DOHH2 (cell line): ENCODE measurements at regions not wholly inside any gene's neighbourhood (a gene's known extent, or its start where the extent isn't known, plus 50 kb on each side); places are given as distances from the start of the nearest gene placed in this dataset.

Experiments used
- H3F3A ChIP-seq: fragments of 200-600 bp; sonication (generic), shearing (Covaris generic); 2 replicates; pipeline ENCODE4 v1.6.0; 2016; ENCODE audit warnings: antibody characterized with exemption, mild to moderate bottlenecking; ENCODE audit not compliant: control insufficient read depth, insufficient read depth
- H3K27ac ChIP-seq: fragments of 200-600 bp; sonication (generic); 2 replicates; pipeline ENCODE4 v1.5.1; 2014; ENCODE audit warnings: low read depth, mild to moderate bottlenecking, low read length, moderate library complexity
- H3K27me3 ChIP-seq: fragments of 200-600 bp; sonication (generic); 2 replicates; pipeline ENCODE4 v1.6.1; 2014; ENCODE audit warnings: mild to moderate bottlenecking, low read length, mixed read lengths; ENCODE audit not compliant: control insufficient read depth
- H3K36me3 ChIP-seq: fragments of 200-600 bp; sonication (generic); 2 replicates; pipeline ENCODE4 v1.6.1; 2014; ENCODE audit warnings: mild to moderate bottlenecking, low read length, moderate library complexity, mixed read lengths; ENCODE audit not compliant: control insufficient read depth
- H3K4me1 ChIP-seq: fragments of 200-600 bp; sonication (generic); 2 replicates; pipeline ENCODE4 v1.6.1; 2014; ENCODE audit warnings: mild to moderate bottlenecking, low read length, mixed read lengths; ENCODE audit not compliant: control insufficient read depth
- H3K4me2 ChIP-seq: fragments of 200-600 bp; sonication (generic); 2 replicates; pipeline ENCODE4 v1.6.0; 2014; ENCODE audit warnings: mild to moderate bottlenecking, low read length, moderate library complexity
- H3K4me3 ChIP-seq: fragments of 200-600 bp; sonication (generic); 2 replicates; pipeline ENCODE4 v1.5.1; 2014; ENCODE audit warnings: mild to moderate bottlenecking, low read length, mixed read lengths
- H3K79me2 ChIP-seq: fragments of 200-600 bp; sonication (generic); 2 replicates; pipeline ENCODE4 v1.6.1; 2014; ENCODE audit warnings: mild to moderate bottlenecking, low read length, mixed read lengths; ENCODE audit not compliant: control insufficient read depth
- H3K9me2 ChIP-seq: fragments of 200-600 bp; sonication (generic); replicated peaks from 2 replicates; pipeline ENCODE4 v1.6.1; 2014; ENCODE audit warnings: mild to moderate bottlenecking, low read length, mixed read lengths; ENCODE audit not compliant: control insufficient read depth
- H3K9me3 ChIP-seq: fragments of 200-600 bp; sonication (generic); 2 replicates; pipeline ENCODE4 v1.6.1; 2014; ENCODE audit warnings: antibody characterized with exemption, low read length, mixed read lengths; ENCODE audit not compliant: control insufficient read depth, insufficient read depth
- H4K20me1 ChIP-seq: fragments of 200-600 bp; sonication (generic); 2 replicates; pipeline ENCODE4 v1.6.0; 2014; ENCODE audit warnings: low read depth, mild to moderate bottlenecking, antibody characterized with exemption, low read length, moderate library complexity; ENCODE audit not compliant: control insufficient read depth, insufficient read depth
- CTCF ChIP-seq: fragments of 200-600 bp; sonication (generic); IDR thresholded peaks from one replicate; pipeline ENCODE4 v1.5.1; 2014; ENCODE audit warnings: antibody characterized with exemption, mild to moderate bottlenecking, low read depth, low read length; ENCODE audit not compliant: poor library complexity, severe bottlenecking
- EZH2phosphoT487 ChIP-seq: fragments of 200-600 bp; sonication (generic); IDR thresholded peaks from 2 replicates; pipeline ENCODE4 v1.6.1; 2017; ENCODE audit warnings: borderline replicate concordance, mild to moderate bottlenecking, antibody characterized with exemption, low read length, moderate library complexity, mixed read lengths

GRCh38 chr16:86683441-86684194 lies 105.3 kb downstream of the FOXL1 start:
- Histone ChIP-seq H3K4me3 (no peak overlapping the region), H3K4me1 (no peaks in the 10 kb centered on the region), H3K9me3 (no peaks in the 10 kb centered on the region), H3K9me2 (no peaks in the 10 kb centered on the region), H3K79me2 (no peaks in the 10 kb centered on the region), H4K20me1 (no peaks in the 10 kb centered on the region), H3K36me3 (no peaks in the 10 kb centered on the region), H3K27ac (no peak overlapping the region), H3F3A (no peaks in the 10 kb centered on the region), H3K27me3 (no peaks in the 10 kb centered on the region), H3K4me2 (no peak overlapping the region)
- TF ChIP-seq CTCF (no peak), EZH2phosphoT487 (no peak)

- no peaks in the 10 kb centered on the region for H4K20me1 ChIP-seq
- no peaks in the 10 kb centered on the region for H3K36me3 ChIP-seq
- no peaks in the 10 kb centered on the region for H3K4me1 ChIP-seq
- H3F3A ChIP-seq = no peaks in the 10 kb centered on the region
- no peak overlapping the region for H3K4me2 ChIP-seq
- no peak overlapping the region for H3K27ac ChIP-seq
- H3K79me2 ChIP-seq = no peaks in the 10 kb centered on the region
- no peak overlapping the region for H3K4me3 ChIP-seq
- H3K9me2 ChIP-seq = no peaks in the 10 kb centered on the region
- no peak for TF ChIP-seq EZH2phosphoT487
- TF ChIP-seq CTCF = no peak
- no peaks in the 10 kb centered on the region for H3K27me3 ChIP-seq
- H3K9me3 ChIP-seq = no peaks in the 10 kb centered on the region
These were observed 106.7 kb downstream of the FOXL1 start for GRCh38 chr16:86685076-86685475.

- Histone ChIP-seq H3K79me2 (no peaks in the 10 kb centered on the region), H3K27ac (no peak overlapping the region), H3K4me2 (no peak overlapping the region), H3K27me3 (no peaks in the 10 kb centered on the region), H3K9me2 (no peaks in the 10 kb centered on the region), H3K9me3 (no peaks in the 10 kb centered on the region), H3F3A (no peaks in the 10 kb centered on the region), H3K4me3 (no peak overlapping the region), H3K4me1 (no peaks in the 10 kb centered on the region), H3K36me3 (no peaks in the 10 kb centered on the region), H4K20me1 (no peaks in the 10 kb centered on the region)
- TF ChIP-seq CTCF (no peak), EZH2phosphoT487 (no peak)
These were observed 112.6 kb downstream of the FOXL1 start for GRCh38 chr16:86690970-86691369.
